ENCODE measurements at regions not wholly inside any gene's neighbourhood (a gene's known extent, or its start where the extent isn't known, plus 50 kb on each side); places are given as distances from the start of the nearest gene placed in this dataset.

GRCh38 chr22:47593291-47593690 is 830.8 kb downstream of the TBC1D22A start:
- no peak for DNase-seq (ENCODE audit: low spot score)

- no peak for DNase-seq (ENCODE audit: low spot score)
These were observed 830.3 kb downstream of the TBC1D22A start for GRCh38 chr22:47592791-47593190.

- DNase-seq (ENCODE audit: low spot score) = no peak
These were observed 829.3 kb downstream of the TBC1D22A start for GRCh38 chr22:47591709-47592108.

- DNase-seq (ENCODE audit: low spot score) = no peak
These were observed 828.6 kb downstream of the TBC1D22A start for GRCh38 chr22:47591016-47591415.

- DNase-seq (ENCODE audit: low spot score) = no peak
These were observed 827.1 kb downstream of the TBC1D22A start for GRCh38 chr22:47589271-47590250.

- no peak for DNase-seq (ENCODE audit: low spot score)
These were observed 826.1 kb downstream of the TBC1D22A start for GRCh38 chr22:47588578-47588960.

- DNase-seq (ENCODE audit: low spot score) = no peak
These were observed 825.6 kb downstream of the TBC1D22A start for GRCh38 chr22:47587861-47588577.

- no peak for DNase-seq (ENCODE audit: low spot score)
These were observed 824.9 kb downstream of the TBC1D22A start for GRCh38 chr22:47587361-47587760.

- no peak for DNase-seq (ENCODE audit: low spot score)
These were observed 824.5 kb downstream of the TBC1D22A start for GRCh38 chr22:47586946-47587345.

GRCh38 chr22:47586038-47586437 is 823.6 kb downstream of the TBC1D22A start:
- DNase-seq (ENCODE audit: low spot score) = no peak

- no peak for DNase-seq (ENCODE audit: low spot score)
These were observed 821.6 kb downstream of the TBC1D22A start for GRCh38 chr22:47583959-47584562.

GRCh38 chr22:47582067-47582466 is 819.6 kb downstream of the TBC1D22A start:
- no peak for DNase-seq (ENCODE audit: low spot score)

- DNase-seq (ENCODE audit: low spot score) = no peak
These were observed 817.7 kb downstream of the TBC1D22A start for GRCh38 chr22:47580121-47580520.

- no peak for DNase-seq (ENCODE audit: low spot score)
These were observed 814.5 kb downstream of the TBC1D22A start for GRCh38 chr22:47576908-47577307.

GRCh38 chr22:47575291-47575690 is 812.8 kb downstream of the TBC1D22A start:
- DNase-seq (ENCODE audit: low spot score) = no peak

GRCh38 chr22:47574556-47574955 is 812.1 kb downstream of the TBC1D22A start:
- DNase-seq (ENCODE audit: low spot score) = no peak

GRCh38 chr22:47573141-47573540 is 810.7 kb downstream of the TBC1D22A start:
- DNase-seq (ENCODE audit: low spot score) = no peak

GRCh38 chr22:47572443-47572842 is 810.0 kb downstream of the TBC1D22A start:
- DNase-seq (ENCODE audit: low spot score) = no peak

- no peak for DNase-seq (ENCODE audit: low spot score)
These were observed 809.2 kb downstream of the TBC1D22A start for GRCh38 chr22:47571616-47572015.

- DNase-seq (ENCODE audit: low spot score) = no peak
These were observed 808.4 kb downstream of the TBC1D22A start for GRCh38 chr22:47570851-47571250.

- DNase-seq (ENCODE audit: low spot score) = no peak
These were observed 807.8 kb downstream of the TBC1D22A start for GRCh38 chr22:47570300-47570685.

- DNase-seq (ENCODE audit: low spot score) = no peak
These were observed 807.2 kb downstream of the TBC1D22A start for GRCh38 chr22:47569389-47570299.

Data from CD4-positive, alpha-beta T cell treated with Interleukin-2 at 100 ng/mL for 4 hours (primary cell).